ENCODE measurements at regions not wholly inside any gene's neighbourhood (a gene's known extent, or its start where the extent isn't known, plus 50 kb on each side); places are given as distances from the start of the nearest gene placed in this dataset.

DNA sequence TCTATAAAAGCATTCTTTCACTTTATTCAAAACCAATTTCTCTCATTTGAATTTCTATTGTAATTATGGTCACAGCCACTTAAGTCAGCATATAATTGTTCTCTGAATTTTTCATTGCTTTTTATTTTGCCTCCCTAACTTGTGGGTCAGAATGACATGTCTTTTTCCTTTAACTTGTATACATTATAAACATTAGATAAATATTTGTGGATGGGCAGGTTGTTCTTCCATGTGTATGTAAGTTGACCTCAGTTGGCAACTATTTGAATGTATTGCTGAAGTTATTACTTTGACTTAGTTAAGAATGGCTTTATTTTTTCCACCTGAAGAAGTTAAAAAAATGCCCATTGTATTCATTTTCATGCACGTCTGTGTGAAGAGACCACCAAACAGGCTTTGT is 83.0 kb upstream of the MAP3K7 start:
- no peaks in the 10 kb centered on the region for H3K9me1 ChIP-seq (ENCODE audit: control insufficient read depth, extremely low read depth, insufficient read depth, low read length)
- no peaks in the 10 kb centered on the region for H3K36me3 ChIP-seq (ENCODE audit: control insufficient read depth in 2 of 2, extremely low read depth in 1 of 2, insufficient read depth in 2 of 2, low read length in 2 of 2)
- dilution Hi-C loops (cut with MboI; ENCODE audit: extremely low pct_ligation_motif_present, low sequenced_read_pairs) = no loop called here
- FAIRE-seq (no peak), DNase-seq (ENCODE audit: low read depth, low spot score) (no peak)
- H3K9ac ChIP-seq (ENCODE audit: control insufficient read depth, extremely low read depth, insufficient read depth, low read length) = no peak overlapping the region
- H3K4me3 ChIP-seq (ENCODE audit: control insufficient read depth in 2 of 3, extremely low read depth in 1 of 3, insufficient read depth in 2 of 3, low read depth in 1 of 3, low read length in 3 of 3) = no peak overlapping the region
- no peak overlapping the region for H3K27ac ChIP-seq (ENCODE audit: control insufficient read depth, insufficient read depth, low read length)
- no peak overlapping the region for H2AFZ ChIP-seq (ENCODE audit: control insufficient read depth, low read length)
- H3K79me2 ChIP-seq (ENCODE audit: control insufficient read depth, insufficient read depth, low read length) = no peaks in the 10 kb centered on the region
- H3K4me1 ChIP-seq (ENCODE audit: control insufficient read depth, extremely low read depth, insufficient read depth, low read length) = no peaks in the 10 kb centered on the region
- no peaks in the 10 kb centered on the region for H4K20me1 ChIP-seq (ENCODE audit: control insufficient read depth, extremely low read depth, insufficient read depth, low read length)
- no peaks in the 10 kb centered on the region for H3K9me3 ChIP-seq (ENCODE audit: control insufficient read depth, low read depth, low read length)
- no peak for TF ChIP-seq EZH2 (IDR thresholded peaks at IDR 0.05; ENCODE audit: low read length)
- TF ChIP-seq, protein P1, sequence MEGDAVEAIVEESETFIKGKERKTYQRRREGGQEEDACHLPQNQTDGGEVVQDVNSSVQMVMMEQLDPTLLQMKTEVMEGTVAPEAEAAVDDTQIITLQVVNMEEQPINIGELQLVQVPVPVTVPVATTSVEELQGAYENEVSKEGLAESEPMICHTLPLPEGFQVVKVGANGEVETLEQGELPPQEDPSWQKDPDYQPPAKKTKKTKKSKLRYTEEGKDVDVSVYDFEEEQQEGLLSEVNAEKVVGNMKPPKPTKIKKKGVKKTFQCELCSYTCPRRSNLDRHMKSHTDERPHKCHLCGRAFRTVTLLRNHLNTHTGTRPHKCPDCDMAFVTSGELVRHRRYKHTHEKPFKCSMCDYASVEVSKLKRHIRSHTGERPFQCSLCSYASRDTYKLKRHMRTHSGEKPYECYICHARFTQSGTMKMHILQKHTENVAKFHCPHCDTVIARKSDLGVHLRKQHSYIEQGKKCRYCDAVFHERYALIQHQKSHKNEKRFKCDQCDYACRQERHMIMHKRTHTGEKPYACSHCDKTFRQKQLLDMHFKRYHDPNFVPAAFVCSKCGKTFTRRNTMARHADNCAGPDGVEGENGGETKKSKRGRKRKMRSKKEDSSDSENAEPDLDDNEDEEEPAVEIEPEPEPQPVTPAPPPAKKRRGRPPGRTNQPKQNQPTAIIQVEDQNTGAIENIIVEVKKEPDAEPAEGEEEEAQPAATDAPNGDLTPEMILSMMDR (optimal IDR thresholded peaks at IDR 0.05 in 1 of 3, IDR thresholded peaks at IDR 0.05 in 1 of 3, conservative IDR thresholded peaks at IDR 0.05 in 1 of 3; ENCODE audit: extremely low read depth in 1 of 3, insufficient read depth in 2 of 3, low read length in 3 of 3) = no peak
- no peaks in the 10 kb centered on the region for H3K27me3 ChIP-seq (ENCODE audit: control insufficient read depth, extremely low read depth, insufficient read depth, low read length)
- H3K4me2 ChIP-seq (ENCODE audit: control insufficient read depth, extremely low read depth, insufficient read depth, low read depth, low read length) = no peak overlapping the region

DNA sequence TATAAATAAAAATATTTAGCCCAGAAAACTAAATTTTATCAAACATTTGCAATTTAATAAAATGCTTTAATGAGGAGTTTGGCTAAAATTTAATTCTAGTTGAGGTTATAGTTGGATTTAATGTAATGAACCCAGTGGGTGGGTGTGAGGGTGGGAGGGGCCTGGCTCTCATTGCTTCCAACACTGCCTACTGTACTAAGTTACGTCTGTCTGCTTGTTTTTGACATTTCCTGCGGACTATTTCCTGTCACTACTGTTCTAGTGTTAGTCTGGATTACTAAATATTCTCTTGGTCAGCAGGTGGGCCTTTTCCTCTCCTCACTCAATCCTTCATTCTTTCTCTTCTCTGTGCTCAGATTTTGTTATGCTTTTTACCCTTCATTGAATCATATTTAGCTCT is 82.5 kb upstream of the MAP3K7 start:
- TF ChIP-seq EZH2 (IDR thresholded peaks at IDR 0.05; ENCODE audit: low read length) = no peak
- TF ChIP-seq, protein P1 (optimal IDR thresholded peaks at IDR 0.05 in 1 of 3, IDR thresholded peaks at IDR 0.05 in 1 of 3, conservative IDR thresholded peaks at IDR 0.05 in 1 of 3; ENCODE audit: extremely low read depth in 1 of 3, insufficient read depth in 2 of 3, low read length in 3 of 3) = no peak

More for the DNA sequence above, 82.5 kb upstream of the MAP3K7 start:
- H3K9ac ChIP-seq (ENCODE audit: control insufficient read depth, extremely low read depth, insufficient read depth, low read length) = no peak overlapping the region
- no peaks in the 10 kb centered on the region for H3K79me2 ChIP-seq (ENCODE audit: control insufficient read depth, insufficient read depth, low read length)
- H3K4me1 ChIP-seq (ENCODE audit: control insufficient read depth, extremely low read depth, insufficient read depth, low read length) = no peaks in the 10 kb centered on the region
- no peaks in the 10 kb centered on the region for H3K9me3 ChIP-seq (ENCODE audit: control insufficient read depth, low read depth, low read length)
- H4K20me1 ChIP-seq (ENCODE audit: control insufficient read depth, extremely low read depth, insufficient read depth, low read length) = no peaks in the 10 kb centered on the region
- FAIRE-seq = no peak
- H3K36me3 ChIP-seq (ENCODE audit: control insufficient read depth in 2 of 2, extremely low read depth in 1 of 2, insufficient read depth in 2 of 2, low read length in 2 of 2) = no peaks in the 10 kb centered on the region
- no peak overlapping the region for H3K4me3 ChIP-seq (ENCODE audit: control insufficient read depth in 2 of 3, extremely low read depth in 1 of 3, insufficient read depth in 2 of 3, low read depth in 1 of 3, low read length in 3 of 3)
- no peak overlapping the region for H3K27ac ChIP-seq (ENCODE audit: control insufficient read depth, insufficient read depth, low read length)
- H2AFZ ChIP-seq (ENCODE audit: control insufficient read depth, low read length) = no peak overlapping the region
- dilution Hi-C loops (cut with MboI; ENCODE audit: extremely low pct_ligation_motif_present, low sequenced_read_pairs) = no loop called here
- no peak overlapping the region for H3K4me2 ChIP-seq (ENCODE audit: control insufficient read depth, extremely low read depth, insufficient read depth, low read depth, low read length)
- no peak for DNase-seq (ENCODE audit: low read depth, low spot score)
- H3K9me1 ChIP-seq (ENCODE audit: control insufficient read depth, extremely low read depth, insufficient read depth, low read length) = no peaks in the 10 kb centered on the region
- no peaks in the 10 kb centered on the region for H3K27me3 ChIP-seq (ENCODE audit: control insufficient read depth, extremely low read depth, insufficient read depth, low read length)

All from keratinocyte (primary cell).